B cell (primary cell): ENCODE measurements at regions not wholly inside any gene's neighbourhood (a gene's known extent, or its start where the extent isn't known, plus 50 kb on each side); places are given as distances from the start of the nearest gene placed in this dataset.

Experiments
- ATAC-seq: fragments of 200-7000 bp; cut with Tn5 transposase; one replicate; pipeline ENCODE4 v1.10.0; 2021; ENCODE audit warnings: low read depth, mild to moderate bottlenecking, moderate number of reproducible peaks, moderate library complexity
- CTCF ChIA-PET: fragments of 350-600 bp; sonication (Branson Sonifier 250); formaldehyde crosslinking; loops from one replicate; lab custom pipeline; 2021; ENCODE audit warnings: antibody characterized with exemption, inconsistent platforms; lab: Charles Lee
- POLR2A ChIA-PET: fragments of 350-600 bp; sonication (Branson Sonifier 250); formaldehyde crosslinking; loops from one replicate; lab custom pipeline; 2021; ENCODE audit warnings: antibody characterized with exemption; lab: Charles Lee
- DNase-seq: peaks from one replicate; pipeline ENCODE4 v3.0.0; 2013
- H2AFZ ChIP-seq: 2 replicates; pipeline ENCODE4 v1.6.1; 2012; ENCODE audit warnings: mild to moderate bottlenecking, low read depth, low read length; ENCODE audit not compliant: insufficient read depth, poor library complexity, severe bottlenecking
- H3K27ac ChIP-seq, 2 donors: 1 replicate in 1 of 2; 2 replicates in 1 of 2; pipeline ENCODE4 v1.5.1; 2012 to 2013; ENCODE audit warnings: low read length in 2 of 2, mild to moderate bottlenecking in 2 of 2, moderate library complexity in 1 of 2
- H3K27me3 ChIP-seq, 4 experiments: fragments of 200-600 bp in 1 of 4; sonication (generic) in 1 of 4; replicated peaks in 1 of 4; 1 replicate in 2 of 4; 2 replicates in 2 of 4; pipeline versions ENCODE4 v1.6.1 to v1.7.0; 2013 to 2016; ENCODE audit warnings: low read length in 3 of 4, mild to moderate bottlenecking in 2 of 4, mixed read lengths in 1 of 4, moderate library complexity in 1 of 4; ENCODE audit not compliant: insufficient read depth in 4 of 4, control insufficient read depth in 3 of 4; ENCODE audit errors: control extremely low read depth in 1 of 4
- H3K36me3 ChIP-seq, 2 experiments: replicated peaks in 1 of 2; 1 replicate in 1 of 2; 2 replicates in 1 of 2; pipeline versions ENCODE4 v1.6.1 to v1.7.1; 2013; ENCODE audit warnings: low read length in 1 of 2; ENCODE audit not compliant: insufficient read depth in 2 of 2, control insufficient read depth in 1 of 2; ENCODE audit errors: control extremely low read depth in 1 of 2, extremely low read depth in 1 of 2
- H3K4me1 ChIP-seq, 2 donors: fragments of 200-600 bp in 1 of 2; sonication (generic) in 1 of 2; 1 replicate in 1 of 2; 2 replicates in 1 of 2; pipeline versions ENCODE4 v1.5.1 to v1.6.1; 2013 to 2017; ENCODE audit warnings: low read length in 2 of 2; ENCODE audit not compliant: control insufficient read depth in 2 of 2, insufficient read depth in 2 of 2
- H3K4me2 ChIP-seq: replicated peaks from 2 replicates; pipeline ENCODE3; 2012; ENCODE audit warnings: mild to moderate bottlenecking, low read depth, low read length; ENCODE audit not compliant: poor library complexity, severe bottlenecking
- H3K4me3 ChIP-seq, 5 experiments: fragments of 200-600 bp in 1 of 5; sonication (generic) in 1 of 5; 1 replicate in 3 of 5; 2 replicates in 2 of 5; pipeline versions ENCODE4 v1.5.1 to v1.7.0; 2011 to 2016; ENCODE audit warnings: low read length in 4 of 5, mild to moderate bottlenecking in 4 of 5, low read depth in 2 of 5, control low read depth in 1 of 5, moderate library complexity in 1 of 5; ENCODE audit not compliant: insufficient read depth in 1 of 5; ENCODE audit errors: control extremely low read depth in 1 of 5, extremely low read depth in 1 of 5
- H3K79me2 ChIP-seq: fragments of 200-600 bp; sonication (generic); one replicate; pipeline ENCODE4 v1.6.0; 2016; ENCODE audit warnings: low read length; ENCODE audit not compliant: control insufficient read depth, insufficient read depth
- H3K9ac ChIP-seq: fragments of 200-600 bp; sonication (generic); 2 replicates; pipeline ENCODE4 v1.6.1; 2017; ENCODE audit warnings: mild to moderate bottlenecking, low read length, moderate library complexity
- H3K9me3 ChIP-seq, 3 donors: one replicate each; pipeline versions ENCODE4 v1.6.1 to v1.7.1; 2013; ENCODE audit warnings: low read length in 2 of 3; ENCODE audit not compliant: control insufficient read depth in 2 of 3, insufficient read depth in 1 of 3; ENCODE audit errors: control extremely low read depth in 1 of 3
- H4K20me1 ChIP-seq: 2 replicates; pipeline ENCODE4 v1.6.0; 2012; ENCODE audit warnings: mild to moderate bottlenecking, low read length; ENCODE audit not compliant: insufficient read depth, control insufficient read depth, poor library complexity, severe bottlenecking
- H3K27ac Mint-ChIP-seq: one replicate; pipeline ENCODE4 v1.8.0; 2021; ENCODE audit warnings: mixed read lengths
- H3K27me3 Mint-ChIP-seq: one replicate; pipeline ENCODE4 v1.8.0; 2021; ENCODE audit warnings: mixed read lengths
- H3K4me1 Mint-ChIP-seq: one replicate; pipeline ENCODE4 v1.8.0; 2021; ENCODE audit warnings: mixed read lengths
- H3K4me3 Mint-ChIP-seq: one replicate; pipeline ENCODE4 v1.8.0; 2021; ENCODE audit warnings: mixed read lengths
- H3K9me3 Mint-ChIP-seq: one replicate; pipeline ENCODE4 v1.8.0; 2022; ENCODE audit warnings: mixed read lengths; ENCODE audit not compliant: insufficient read depth
- EZH2 ChIP-seq: IDR thresholded peaks from 2 replicates; pipeline ENCODE4 v1.6.1; 2012; ENCODE audit warnings: borderline replicate concordance, low read depth, mild to moderate bottlenecking, moderate library complexity, low read length; ENCODE audit not compliant: insufficient read depth, poor library complexity, severe bottlenecking
- WGBS: methylation state at CpG from one replicate; pipeline ENCODE4 v1.1.5; 2013; ENCODE audit warnings: missing lambda C conversion rate; ENCODE audit not compliant: insufficient coverage; 5-methylcytosine and 5-hydroxymethylcytosine counted together
- intact Hi-C: fragments of 100-400 bp; cut with micrococcal nuclease; formaldehyde crosslinking; loops from one replicate; pipeline ENCODE4 v1.10.0; 2022
- TF ChIP-seq, protein P1 (sequence below): fragments of 200-600 bp; IDR thresholded peaks from one replicate; pipeline ENCODE4 v1.8.0; 2022; ENCODE audit warnings: antibody characterized with exemption, mild to moderate bottlenecking

DNA sequence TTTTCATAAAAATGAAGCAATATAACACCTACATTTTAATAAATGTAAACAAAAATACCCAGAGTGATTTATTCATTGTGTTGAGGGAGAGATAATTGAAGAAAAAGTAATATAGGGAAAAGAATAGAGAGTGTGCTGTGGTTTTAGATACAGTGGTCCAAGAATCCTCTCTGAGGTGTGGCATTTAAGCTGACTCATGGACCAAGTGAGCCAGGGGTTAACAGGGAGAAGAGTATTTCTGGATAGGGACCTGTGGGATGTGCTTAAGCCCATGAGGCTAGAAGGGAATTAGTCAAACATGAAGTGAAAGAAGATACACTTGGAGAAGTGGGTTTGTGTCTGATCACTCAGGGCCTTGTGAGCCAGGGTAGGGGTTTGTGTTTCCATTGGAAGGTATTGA is 680.7 kb upstream of the GRM7 start:
- Histone ChIP-seq H3K9me3 (peaks cover 0 to 1% (median 0%) of the 10 kb centered on the region in 3 donors), H3K79me2 (no peaks in the 10 kb centered on the region), H3K36me3 (no peaks in the 10 kb centered on the region), H3K27me3 (no peaks in the 10 kb centered on the region), H3K4me1 (no peaks in the 10 kb centered on the region), H3K9ac (no peak overlapping the region), H3K4me2 (no peak overlapping the region), H4K20me1 (no peaks in the 10 kb centered on the region), H2AFZ (no peak overlapping the region), H3K27ac (no peak overlapping the region), H3K4me3 (no peak overlapping the region)
- Mint-ChIP-seq H3K27ac (no peak overlapping the region), H3K9me3 (no peaks in the 10 kb centered on the region), H3K4me1 (no peaks in the 10 kb centered on the region), H3K4me3 (no peak overlapping the region), H3K27me3 (no peaks in the 10 kb centered on the region)
- DNase-seq (no peak), ATAC-seq (no peak)
- TF ChIP-seq EZH2, result no peak
- TF ChIP-seq, protein P1, sequence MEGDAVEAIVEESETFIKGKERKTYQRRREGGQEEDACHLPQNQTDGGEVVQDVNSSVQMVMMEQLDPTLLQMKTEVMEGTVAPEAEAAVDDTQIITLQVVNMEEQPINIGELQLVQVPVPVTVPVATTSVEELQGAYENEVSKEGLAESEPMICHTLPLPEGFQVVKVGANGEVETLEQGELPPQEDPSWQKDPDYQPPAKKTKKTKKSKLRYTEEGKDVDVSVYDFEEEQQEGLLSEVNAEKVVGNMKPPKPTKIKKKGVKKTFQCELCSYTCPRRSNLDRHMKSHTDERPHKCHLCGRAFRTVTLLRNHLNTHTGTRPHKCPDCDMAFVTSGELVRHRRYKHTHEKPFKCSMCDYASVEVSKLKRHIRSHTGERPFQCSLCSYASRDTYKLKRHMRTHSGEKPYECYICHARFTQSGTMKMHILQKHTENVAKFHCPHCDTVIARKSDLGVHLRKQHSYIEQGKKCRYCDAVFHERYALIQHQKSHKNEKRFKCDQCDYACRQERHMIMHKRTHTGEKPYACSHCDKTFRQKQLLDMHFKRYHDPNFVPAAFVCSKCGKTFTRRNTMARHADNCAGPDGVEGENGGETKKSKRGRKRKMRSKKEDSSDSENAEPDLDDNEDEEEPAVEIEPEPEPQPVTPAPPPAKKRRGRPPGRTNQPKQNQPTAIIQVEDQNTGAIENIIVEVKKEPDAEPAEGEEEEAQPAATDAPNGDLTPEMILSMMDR, result no peak
- POLR2A ChIA-PET, result no interaction called here
- intact Hi-C loops, result no loop called here
- CTCF ChIA-PET, result no interaction called here

DNA sequence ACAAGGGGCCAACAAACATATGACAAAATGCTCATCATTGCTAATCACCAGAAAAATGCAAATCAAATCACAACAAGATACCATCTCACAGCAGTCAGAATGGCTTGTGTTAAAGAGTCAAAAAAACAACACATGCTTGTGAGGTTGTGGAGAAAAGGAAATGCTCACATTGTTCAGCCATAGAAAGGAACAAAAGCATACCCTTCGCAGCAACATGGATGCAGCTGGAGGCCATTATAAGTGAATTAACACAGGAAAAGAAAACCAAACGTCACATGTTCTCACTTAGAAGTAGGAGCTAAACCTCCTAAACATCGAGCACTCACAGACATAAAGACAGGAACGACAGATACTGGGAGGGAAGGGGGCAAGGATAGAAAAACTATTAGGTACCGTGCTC is 678.4 kb upstream of the GRM7 start:
- Histone ChIP-seq H2AFZ (no peak overlapping the region), H3K27me3 (no peaks in the 10 kb centered on the region), H3K27ac (no peak overlapping the region), H3K4me3 (no peak overlapping the region), H3K36me3 (no peaks in the 10 kb centered on the region), H3K9ac (no peak overlapping the region), H3K4me2 (no peak overlapping the region), H3K4me1 (no peaks in the 10 kb centered on the region), H3K79me2 (no peaks in the 10 kb centered on the region), H3K9me3 (no peaks in the 10 kb centered on the region), H4K20me1 (no peaks in the 10 kb centered on the region)
- no peaks in the 10 kb centered on the region for H3K27me3 Mint-ChIP-seq
- WGBS, result 100% methylated on average over 1 of the region's 5 CpGs
- no peaks in the 10 kb centered on the region for H3K9me3 Mint-ChIP-seq
- no peak overlapping the region for H3K27ac Mint-ChIP-seq
- ATAC-seq, result no peak
- H3K4me3 Mint-ChIP-seq, result no peak overlapping the region
- TF ChIP-seq, protein P1, result no peak
- no peak for TF ChIP-seq EZH2
- intact Hi-C loops, result no loop called here
- DNase-seq, result no peak
- no peaks in the 10 kb centered on the region for H3K4me1 Mint-ChIP-seq
- POLR2A ChIA-PET, result no interaction called here
- CTCF ChIA-PET, result no interaction called here
